Omental fat pad (tissue), 3 donors: ENCODE measurements at regions not wholly inside any gene's neighbourhood (a gene's known extent, or its start where the extent isn't known, plus 50 kb on each side); places are given as distances from the start of the nearest gene placed in this dataset.
A peak's percentile ranks its signal among the peaks of the same experiment; 100 is the strongest.

ENCODE experiments used
- ATAC-seq: fragments of 150-250 bp; one replicate; pipeline ENCODE4 v1.9.1; 2016; ENCODE audit warnings: mild to moderate bottlenecking, moderate library complexity; ENCODE audit not compliant: low FRiP score
- DNase-seq: peaks from one replicate; pipeline ENCODE4 v3.0.0-alpha.2; 2019; ENCODE audit warnings: low spot score
- CTCF ChIP-seq, 3 donors: fragments of 450-650 bp; IDR thresholded peaks; one replicate each; pipeline ENCODE4 v1.5.1; 2016 to 2017; ENCODE audit warnings: antibody characterized with exemption in 3 of 3, mild to moderate bottlenecking in 3 of 3, moderate library complexity in 2 of 3

GRCh38 chrX:115449742-115450141 lies 111.2 kb upstream of the PLS3 start:
- TF ChIP-seq CTCF (IDR thresholded peaks at IDR 0.05): no peak
- ATAC-seq (no peak), DNase-seq (peak; percentile 27)

GRCh38 chrX:115452251-115452650 lies 108.7 kb upstream of the PLS3 start:
- DNase-seq: no peak
- TF ChIP-seq CTCF (IDR thresholded peaks at IDR 0.05): no peak
- ATAC-seq: peak; percentile 41

- no peak for TF ChIP-seq CTCF (IDR thresholded peaks at IDR 0.05)
- no peak for DNase-seq
- peak; percentile 71 for ATAC-seq
Observed at GRCh38 chrX:115459883-115460880, 100.8 kb upstream of the PLS3 start.

GRCh38 chrX:115462406-115462805 lies 98.6 kb upstream of the PLS3 start:
- DNase-seq (no peak), ATAC-seq (no peak)
- no peak for TF ChIP-seq CTCF (IDR thresholded peaks at IDR 0.05)

GRCh38 chrX:115467961-115468360 lies 93.0 kb upstream of the PLS3 start:
- no peak for DNase-seq
- no peak for TF ChIP-seq CTCF (IDR thresholded peaks at IDR 0.05)
- ATAC-seq: no peak

- no peak for TF ChIP-seq CTCF (IDR thresholded peaks at IDR 0.05)
- DNase-seq (no peak), ATAC-seq (no peak)
Observed at GRCh38 chrX:115472131-115472530, 88.8 kb upstream of the PLS3 start.

- no peak for DNase-seq
- ATAC-seq: no peak
- TF ChIP-seq CTCF (IDR thresholded peaks at IDR 0.05): no peak
Observed at GRCh38 chrX:115486510-115486909, 74.5 kb upstream of the PLS3 start.
